SHP77 treated with DMSO at 0.1 percent for 48 hours (cell line): ENCODE measurements at regions not wholly inside any gene's neighbourhood (a gene's known extent, or its start where the extent isn't known, plus 50 kb on each side); places are given as distances from the start of the nearest gene placed in this dataset.

ENCODE experiments used
- DNase-seq: peaks from one replicate; lab custom pipeline; 2025; lab: John Stamatoyannopoulos, UW

DNA sequence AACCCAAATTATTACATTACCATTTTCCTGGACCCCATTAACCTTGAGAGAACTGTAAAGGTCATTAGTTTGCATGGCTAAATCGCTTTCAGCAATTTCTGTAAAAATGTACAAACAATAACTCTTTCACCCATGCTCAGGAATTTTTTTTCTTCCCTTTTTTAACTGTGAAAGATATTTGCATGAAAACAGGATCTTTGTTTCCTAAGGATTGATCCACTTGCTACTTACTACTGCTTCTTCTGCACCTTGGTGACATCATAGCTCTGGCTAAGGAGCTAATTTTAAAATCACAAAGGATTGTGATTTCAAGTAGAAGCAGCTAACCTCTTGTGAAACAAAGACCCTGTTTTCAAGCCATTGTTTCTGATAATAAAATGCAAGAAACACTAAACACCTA, 274.6 kb upstream of the ESRRG start:
- no peak for DNase-seq

GRCh38 chr1:216997069-216997468, 273.8 kb upstream of the ESRRG start:
- no peak for DNase-seq

GRCh38 chr1:216984536-216984935, 261.3 kb upstream of the ESRRG start:
- no peak for DNase-seq

DNA sequence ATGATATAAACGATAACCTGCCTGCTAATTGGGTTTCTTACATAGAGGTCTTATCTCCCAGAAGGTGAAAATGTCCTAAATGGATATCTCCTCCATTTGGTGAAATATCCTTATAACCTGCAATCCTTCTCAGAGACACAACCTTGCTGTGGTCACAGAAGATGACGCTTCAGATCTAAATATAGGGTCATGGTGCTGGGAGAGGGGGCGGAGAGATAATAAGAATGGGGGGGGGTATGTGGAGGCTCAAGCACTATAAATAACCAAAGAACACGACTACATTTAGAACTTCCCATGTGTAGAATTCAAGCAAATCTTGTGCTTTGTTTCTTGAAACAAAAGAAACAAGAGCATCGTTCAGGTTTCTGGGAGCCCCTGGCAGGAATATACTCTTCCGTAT, 260.6 kb upstream of the ESRRG start:
- no peak for DNase-seq

GRCh38 chr1:216961516-216961915, 238.3 kb upstream of the ESRRG start:
- DNase-seq = no peak

DNA sequence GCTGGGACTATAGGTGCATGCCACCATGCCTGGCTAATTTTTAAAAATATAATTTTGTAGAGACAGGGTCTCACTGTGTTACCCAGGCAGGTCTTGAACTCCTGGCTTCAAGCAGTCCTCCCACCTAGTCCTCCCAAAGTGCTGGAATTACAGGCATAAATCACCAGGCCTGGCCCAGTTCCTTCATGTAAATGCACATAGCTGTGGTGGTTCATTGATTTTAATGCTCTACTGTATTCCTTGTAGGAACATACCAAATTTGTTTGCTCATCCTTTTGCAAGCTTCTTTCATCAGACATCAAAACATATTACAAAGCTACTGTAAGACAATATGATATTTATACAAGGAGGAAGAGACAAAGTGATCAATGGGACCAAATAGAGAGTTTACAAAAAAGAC, 237.5 kb upstream of the ESRRG start:
- DNase-seq = no peak

- no peak for DNase-seq
Measured at GRCh38 chr1:216958569-216958968, 235.3 kb upstream of the ESRRG start.

DNA sequence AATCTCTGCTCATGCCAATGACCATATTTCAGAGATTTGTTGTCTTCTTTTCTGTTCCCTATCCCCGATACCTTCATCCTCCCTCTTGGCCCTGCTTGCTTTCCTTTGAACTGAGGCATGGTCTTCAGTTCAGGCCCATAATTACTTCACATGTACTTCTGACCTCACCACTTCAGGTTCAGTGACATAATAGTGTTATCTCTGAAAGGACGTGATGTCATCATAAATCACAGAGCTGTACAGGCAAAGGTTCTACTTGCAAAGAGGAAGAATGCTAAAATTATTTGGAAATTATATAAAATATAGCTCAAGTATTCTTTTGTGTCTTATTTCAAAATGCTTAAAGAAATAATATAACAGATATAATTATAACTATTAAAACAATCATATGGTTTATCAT, 230.3 kb upstream of the ESRRG start:
- DNase-seq = no peak

GRCh38 chr1:216952864-216953263, 229.6 kb upstream of the ESRRG start:
- no peak for DNase-seq

GRCh38 chr1:216945538-216946080, 222.4 kb upstream of the ESRRG start:
- DNase-seq = no peak

GRCh38 chr1:216944864-216945510, 221.8 kb upstream of the ESRRG start:
- no peak for DNase-seq

GRCh38 chr1:216937491-216937890, 214.3 kb upstream of the ESRRG start:
- no peak for DNase-seq

DNA sequence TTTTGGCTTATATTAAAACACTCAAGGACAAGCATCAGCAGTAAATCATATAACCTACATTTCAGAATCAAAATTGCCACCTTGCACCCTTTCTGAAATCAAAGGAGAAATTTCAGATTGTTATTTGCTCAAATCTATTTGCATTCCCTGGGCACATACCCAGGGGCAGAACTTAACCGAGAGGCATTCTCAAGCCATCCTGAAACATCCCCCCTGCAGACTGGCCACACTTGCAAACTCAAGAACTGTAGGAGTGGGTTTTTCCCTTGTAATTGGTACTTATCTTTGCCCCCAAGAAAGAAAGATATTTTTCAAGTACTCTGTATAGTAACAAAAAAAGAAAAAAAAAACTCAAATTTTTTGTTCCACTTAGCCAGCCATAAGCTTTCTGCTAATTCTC, 213.6 kb upstream of the ESRRG start:
- no peak for DNase-seq

GRCh38 chr1:216935901-216936300, 212.7 kb upstream of the ESRRG start:
- DNase-seq = no peak

- DNase-seq = no peak
Measured at GRCh38 chr1:216932424-216932823, 209.2 kb upstream of the ESRRG start.

DNA sequence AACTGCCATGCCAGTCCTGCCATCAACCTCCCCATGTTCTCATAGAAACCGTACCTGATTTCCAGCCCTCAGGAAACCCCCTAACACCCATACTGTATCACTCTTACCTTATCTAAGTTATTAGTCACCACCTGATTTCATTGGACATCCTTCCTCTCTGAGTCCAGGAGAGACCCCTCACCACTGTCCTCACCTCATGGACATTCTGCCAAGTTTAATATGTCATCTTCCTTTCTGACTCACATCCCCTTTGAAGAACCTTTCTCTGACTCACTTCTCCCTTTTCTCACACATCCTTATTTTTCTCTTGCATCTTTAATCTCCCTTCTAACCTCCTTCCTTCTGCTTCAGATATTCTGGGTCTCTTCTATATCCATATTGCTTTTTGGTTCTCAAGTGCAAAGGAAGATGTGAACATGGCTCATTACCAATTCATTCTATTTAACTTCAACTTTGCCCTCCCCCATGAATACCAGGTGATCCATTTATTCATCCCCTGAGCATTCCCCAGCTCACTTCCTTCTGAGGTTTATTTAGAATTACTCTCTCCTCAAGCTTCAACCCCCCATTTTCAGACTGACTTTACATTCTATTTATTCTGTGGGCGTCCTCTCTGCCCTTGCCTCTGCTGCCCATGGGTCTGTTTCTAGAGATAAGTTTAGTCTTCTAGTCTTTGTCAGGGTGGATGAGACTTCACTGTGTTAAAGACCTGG, 206.8 kb upstream of the ESRRG start:
- DNase-seq = no peak

DNA sequence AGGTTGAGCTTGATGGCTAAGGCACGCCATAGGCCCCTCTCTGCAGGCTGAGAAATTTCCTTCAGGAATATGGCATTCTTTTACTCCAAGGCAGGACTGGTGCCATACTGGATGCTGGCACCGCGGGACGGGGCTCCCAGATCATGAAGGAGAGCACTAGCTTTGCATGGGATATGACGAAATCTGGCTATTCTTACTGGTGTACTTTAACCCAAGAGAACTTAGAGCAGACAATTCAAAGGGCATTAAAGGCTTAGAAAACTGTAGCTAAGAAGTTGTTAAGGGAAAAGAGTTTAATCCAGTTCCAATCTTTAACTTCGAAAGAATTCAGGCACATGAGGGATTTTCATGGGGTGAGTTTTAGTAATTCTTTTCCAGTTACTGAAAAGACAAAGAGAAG, 204.4 kb upstream of the ESRRG start:
- no peak for DNase-seq

DNA sequence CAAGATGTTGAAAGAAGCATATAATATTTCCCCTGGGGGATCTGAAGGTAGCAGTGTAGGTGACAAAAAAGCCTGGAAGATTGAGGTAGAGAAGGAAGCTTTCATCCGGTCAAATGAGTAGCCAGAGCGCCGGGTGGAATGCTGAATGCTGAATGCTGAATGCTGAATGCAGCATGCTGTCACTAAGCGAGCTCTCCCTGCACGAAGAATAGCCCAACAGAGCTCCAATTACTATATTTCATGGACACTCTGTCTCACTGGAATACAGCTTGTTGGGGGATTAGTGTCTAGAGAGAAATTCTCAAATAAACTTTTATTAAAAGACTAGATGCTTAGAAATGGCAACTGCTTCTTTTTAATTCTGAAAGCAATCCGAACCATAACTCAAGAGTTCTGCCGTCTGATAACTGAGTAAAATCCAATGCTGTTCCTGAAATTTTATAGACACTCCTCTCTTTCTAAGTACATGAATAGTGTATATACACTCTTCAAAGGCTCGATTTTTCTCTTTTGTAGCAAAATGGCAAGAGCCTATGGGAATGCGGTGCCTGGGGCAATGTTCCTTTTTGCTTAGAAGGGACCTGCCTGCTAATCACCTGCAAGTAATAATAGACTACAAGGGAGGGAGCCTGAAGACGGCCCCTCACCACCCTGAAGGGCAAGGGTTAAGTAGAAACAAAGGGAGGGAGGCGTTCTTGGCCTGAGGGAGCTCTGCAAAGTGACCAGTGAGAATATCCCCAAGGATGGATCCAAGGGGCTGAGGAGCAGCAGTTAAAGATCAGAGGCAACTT, 203.7 kb upstream of the ESRRG start:
- no peak for DNase-seq

- DNase-seq = no peak
Measured at GRCh38 chr1:216925962-216926625, 202.9 kb upstream of the ESRRG start.

DNA sequence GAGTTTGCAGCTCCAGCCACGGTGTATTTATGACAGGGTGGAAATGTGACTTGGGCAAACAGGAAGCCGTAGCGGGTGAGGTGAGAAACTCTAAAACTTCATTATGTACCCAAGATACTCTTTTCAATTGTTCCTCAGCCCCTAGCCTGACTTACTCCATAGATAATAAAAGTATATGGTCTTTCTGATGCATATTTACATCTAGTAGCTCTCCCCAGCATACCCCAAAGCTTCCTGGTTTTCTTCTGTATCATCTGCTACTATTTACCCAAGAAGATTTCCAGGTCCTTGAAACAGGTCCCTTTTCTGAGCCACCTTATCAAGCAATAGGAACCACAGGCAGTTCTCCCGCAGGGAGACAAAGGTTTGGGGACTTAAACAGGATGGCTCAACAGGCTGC, 201.5 kb upstream of the ESRRG start:
- no peak for DNase-seq

DNA sequence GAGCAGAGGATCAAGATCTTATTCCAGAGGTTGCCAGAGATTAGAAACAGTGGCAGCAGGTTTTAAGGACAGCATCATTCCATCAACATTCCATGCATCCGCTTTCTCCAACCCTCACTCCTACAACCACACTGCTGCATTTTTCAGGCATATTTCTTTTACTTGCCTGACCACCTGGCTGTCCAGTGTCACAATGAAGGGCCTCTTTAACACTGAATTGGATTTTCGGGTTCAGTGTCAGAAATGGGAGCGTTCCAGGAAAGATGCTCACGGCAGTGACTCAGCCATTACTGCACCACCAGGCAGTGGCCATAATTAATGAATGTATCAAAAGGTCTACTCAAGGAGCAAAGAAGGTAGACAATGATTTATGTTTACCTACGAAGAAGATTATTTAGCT, 200.4 kb upstream of the ESRRG start:
- no peak for DNase-seq

DNA sequence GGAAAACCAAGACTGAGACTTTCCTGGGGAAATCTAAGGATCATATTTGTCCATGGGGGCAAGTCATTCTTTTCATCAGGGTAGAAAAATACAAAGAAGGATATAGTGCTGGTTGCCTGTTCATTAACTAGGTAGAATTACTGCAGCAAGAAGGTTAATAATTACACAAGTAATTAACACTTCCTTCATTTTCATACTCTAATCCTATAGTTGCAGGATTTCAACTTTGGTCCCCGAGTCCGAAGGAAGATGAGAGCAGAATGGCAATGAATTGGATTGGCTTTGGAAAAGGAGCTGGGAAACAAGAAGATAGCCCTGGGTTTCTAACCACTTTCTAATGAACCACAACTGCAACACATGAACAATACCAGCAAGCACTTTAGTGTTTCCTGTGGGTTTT, 199.2 kb upstream of the ESRRG start:
- DNase-seq = no peak
